22Rv1 (cell line): ENCODE measurements at regions not wholly inside any gene's neighbourhood (a gene's known extent, or its start where the extent isn't known, plus 50 kb on each side); places are given as distances from the start of the nearest gene placed in this dataset.

Experiments
- ZFX ChIP-seq: fragments of 450-650 bp; IDR thresholded peaks from 2 replicates; pipeline ENCODE4 v1.6.1; 2017; ENCODE audit warnings: antibody characterized with exemption, borderline replicate concordance
- TF ChIP-seq, protein P1 (sequence below): fragments of 450-650 bp; IDR thresholded peaks from 2 replicates; pipeline ENCODE4 v1.5.1; 2017; ENCODE audit warnings: mild to moderate bottlenecking

GRCh38 chr2:120456867-120457266, 110.9 kb downstream of the INHBB start:
- TF ChIP-seq, protein P1, sequence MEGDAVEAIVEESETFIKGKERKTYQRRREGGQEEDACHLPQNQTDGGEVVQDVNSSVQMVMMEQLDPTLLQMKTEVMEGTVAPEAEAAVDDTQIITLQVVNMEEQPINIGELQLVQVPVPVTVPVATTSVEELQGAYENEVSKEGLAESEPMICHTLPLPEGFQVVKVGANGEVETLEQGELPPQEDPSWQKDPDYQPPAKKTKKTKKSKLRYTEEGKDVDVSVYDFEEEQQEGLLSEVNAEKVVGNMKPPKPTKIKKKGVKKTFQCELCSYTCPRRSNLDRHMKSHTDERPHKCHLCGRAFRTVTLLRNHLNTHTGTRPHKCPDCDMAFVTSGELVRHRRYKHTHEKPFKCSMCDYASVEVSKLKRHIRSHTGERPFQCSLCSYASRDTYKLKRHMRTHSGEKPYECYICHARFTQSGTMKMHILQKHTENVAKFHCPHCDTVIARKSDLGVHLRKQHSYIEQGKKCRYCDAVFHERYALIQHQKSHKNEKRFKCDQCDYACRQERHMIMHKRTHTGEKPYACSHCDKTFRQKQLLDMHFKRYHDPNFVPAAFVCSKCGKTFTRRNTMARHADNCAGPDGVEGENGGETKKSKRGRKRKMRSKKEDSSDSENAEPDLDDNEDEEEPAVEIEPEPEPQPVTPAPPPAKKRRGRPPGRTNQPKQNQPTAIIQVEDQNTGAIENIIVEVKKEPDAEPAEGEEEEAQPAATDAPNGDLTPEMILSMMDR, result peak; percentile 35
- no peak for TF ChIP-seq ZFX
